D341Med (cell line): ENCODE measurements at regions not wholly inside any gene's neighbourhood (a gene's known extent, or its start where the extent isn't known, plus 50 kb on each side); places are given as distances from the start of the nearest gene placed in this dataset.

Source experiments
- DNase-seq: peaks from one replicate; pipeline ENCODE4 v3.0.0; 2012; ENCODE audit warnings: low spot score

DNA sequence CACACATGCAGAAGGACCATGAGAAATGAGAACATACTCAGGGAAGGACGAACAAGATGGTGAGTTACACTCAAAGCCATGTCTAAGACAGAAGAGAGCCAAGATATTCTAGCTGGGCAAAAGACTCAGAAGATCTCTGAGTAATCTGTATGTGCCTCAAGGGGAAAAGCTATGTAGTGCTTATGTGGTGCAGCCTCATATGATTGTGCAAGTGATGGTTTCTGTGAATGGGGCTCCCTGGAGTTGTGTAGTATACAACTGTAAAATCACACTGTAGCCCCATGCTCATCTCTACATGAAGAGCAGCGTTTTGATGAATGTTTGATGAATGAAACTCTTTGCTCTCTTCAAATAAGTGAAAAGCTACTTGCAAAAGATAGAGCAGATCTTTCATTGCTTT is 57.5 kb downstream of the OSR1 start:
- DNase-seq, result no peak

DNA sequence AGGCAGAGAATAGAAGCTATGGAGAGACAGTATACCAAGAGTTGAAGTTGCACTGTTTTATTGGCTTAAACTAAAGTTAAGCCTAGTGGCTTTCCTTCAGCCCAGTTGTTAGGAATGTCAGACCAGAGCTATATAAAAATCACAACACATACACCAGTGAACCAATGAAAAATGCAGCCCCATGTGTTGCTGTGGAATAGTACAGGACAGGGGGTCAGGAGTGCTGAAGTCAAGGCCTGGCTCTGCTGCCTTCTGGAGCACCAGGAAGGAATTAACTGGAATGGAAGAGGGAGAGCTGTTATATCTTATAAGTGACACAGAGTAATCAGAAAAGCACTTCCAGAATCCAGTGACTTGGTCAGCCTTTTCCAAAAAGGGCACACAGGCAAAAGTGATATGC is 58.9 kb downstream of the OSR1 start:
- DNase-seq, result no peak

DNA sequence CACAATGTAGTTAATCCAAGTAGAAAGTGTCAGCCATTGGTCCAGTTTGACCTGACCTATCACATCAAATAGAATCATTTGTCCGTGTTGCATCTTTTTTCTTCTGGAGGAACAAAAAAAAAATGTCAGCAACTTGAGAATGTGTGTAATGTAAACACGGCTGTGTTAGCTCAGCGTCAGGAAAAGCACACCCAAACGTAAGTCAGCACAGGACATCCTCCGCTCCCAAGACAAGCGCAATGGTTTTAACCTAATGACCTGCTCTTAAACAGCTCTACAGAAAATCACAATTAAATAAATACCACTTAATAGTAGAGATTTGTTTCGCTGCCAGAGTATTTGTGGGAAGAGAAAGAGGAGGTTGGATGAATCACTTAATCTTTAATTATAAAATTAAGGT is 59.4 kb downstream of the OSR1 start:
- DNase-seq, result no peak

DNA sequence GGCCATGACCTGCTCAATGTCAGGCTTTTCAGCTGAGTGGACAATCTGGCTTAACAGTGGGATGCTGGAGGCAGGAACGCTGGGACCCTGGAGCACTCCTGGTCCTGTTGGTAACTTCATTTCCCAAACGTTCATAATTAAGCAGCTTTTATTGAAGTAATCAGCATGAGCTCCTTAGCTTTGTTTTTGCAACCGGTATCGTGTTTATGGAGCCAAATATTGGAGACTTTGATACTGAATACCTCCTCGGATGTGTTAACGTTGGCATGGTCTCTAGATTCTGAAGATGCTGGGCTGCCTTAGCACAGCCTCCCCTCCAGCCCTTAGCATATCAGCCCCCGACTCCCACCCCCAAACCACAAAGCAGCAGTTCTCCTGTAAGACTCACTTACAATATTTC is 60.7 kb downstream of the OSR1 start:
- DNase-seq, result no peak

DNA sequence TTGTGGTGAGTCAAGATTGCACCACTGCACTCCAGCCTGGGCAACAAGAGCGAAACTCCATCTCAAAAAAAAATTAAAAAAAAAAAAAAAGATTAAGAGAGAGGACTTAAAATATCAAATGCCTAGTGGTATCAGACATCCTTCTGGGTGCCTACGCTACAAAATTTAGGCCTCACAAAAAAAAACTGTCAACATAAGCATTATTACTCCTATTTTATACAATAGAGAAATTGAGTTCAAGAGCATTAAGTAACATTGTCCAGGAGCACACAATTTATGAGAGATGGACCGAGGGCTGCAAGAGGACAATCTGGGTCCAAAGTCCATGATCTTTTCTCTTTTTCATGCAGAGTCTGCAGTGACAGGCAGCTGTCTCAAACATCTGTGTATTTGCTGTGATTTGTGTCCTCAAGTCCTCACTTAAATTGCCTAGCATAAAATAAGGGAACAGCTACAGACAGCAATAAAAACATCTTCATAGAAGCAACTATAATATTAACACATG is 62.4 kb downstream of the OSR1 start:
- DNase-seq, result no peak

DNA sequence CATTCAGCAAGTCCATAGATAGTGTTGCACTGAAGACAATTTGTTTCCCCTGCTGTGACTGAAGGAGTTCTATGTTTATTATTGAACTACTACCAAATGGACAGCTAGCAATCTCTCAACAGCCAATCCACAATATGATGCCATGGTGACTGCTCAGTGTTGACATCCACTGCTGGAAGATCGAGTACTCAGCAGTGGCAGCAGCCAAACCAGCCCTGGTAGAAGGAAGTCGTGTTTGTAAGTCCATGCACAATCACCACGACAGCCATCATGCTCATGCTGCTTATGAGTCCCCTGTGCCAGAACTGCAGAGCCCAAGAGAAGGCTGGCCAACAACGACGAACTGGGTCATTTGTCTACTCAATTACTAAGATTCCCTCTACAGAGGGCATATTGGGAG is 66.4 kb downstream of the OSR1 start:
- no peak for DNase-seq

DNA sequence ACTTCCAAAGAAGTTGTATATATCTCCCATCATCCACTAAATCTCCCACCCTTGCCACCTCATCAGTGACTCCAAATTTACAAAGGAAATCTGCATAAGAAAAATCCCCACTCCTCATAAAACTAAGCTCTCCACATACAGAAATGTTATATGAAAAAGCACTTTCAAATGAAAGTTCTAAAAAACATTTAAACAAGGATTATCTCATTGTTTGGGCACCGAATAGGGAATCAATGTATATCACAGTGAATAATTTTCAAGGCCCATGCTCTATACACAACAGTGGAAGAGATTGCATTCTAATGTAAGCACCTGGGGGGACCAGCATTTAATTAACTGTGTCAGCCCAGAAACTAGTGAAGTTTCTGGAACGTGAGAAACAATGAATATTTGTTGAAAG is 70.1 kb downstream of the OSR1 start:
- no peak for DNase-seq

DNA sequence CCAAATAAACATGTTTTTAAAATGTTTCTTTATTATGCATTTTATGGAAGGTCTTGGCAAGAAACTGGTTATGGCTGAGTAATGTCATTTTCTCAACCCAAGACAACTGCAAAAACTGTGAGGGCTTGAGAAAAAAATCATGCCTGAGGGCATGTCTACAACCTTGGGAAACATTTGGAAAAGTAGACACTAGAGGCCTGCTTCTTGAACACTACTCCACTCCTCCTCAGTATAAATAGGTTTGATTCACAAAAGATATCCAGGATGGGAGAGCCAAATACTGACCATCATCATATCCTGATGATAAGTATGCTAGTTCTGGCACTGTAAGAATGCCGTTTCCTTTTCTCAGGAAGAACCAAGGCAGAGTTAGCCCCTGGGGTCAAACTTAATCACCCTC is 71.1 kb downstream of the OSR1 start:
- DNase-seq, result no peak

DNA sequence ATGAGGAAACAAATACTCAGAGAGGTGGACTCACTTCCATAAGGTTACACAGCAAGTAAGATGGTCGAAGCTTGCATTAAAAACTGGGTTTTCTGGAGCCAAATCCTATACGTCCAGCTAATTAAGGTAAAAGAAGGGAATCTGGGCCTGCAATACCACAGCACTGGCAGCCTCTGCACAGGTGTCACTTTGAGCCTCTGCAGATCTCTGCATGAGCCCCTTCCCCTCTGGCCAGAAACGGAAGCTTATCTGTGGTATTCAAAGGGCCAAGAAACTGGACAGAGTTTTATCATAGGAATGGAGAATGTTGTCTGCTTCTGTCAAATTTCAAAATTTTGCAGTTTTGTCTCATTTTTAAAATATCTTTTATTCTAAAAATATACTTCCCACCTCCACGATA is 76.1 kb downstream of the OSR1 start:
- DNase-seq, result no peak

DNA sequence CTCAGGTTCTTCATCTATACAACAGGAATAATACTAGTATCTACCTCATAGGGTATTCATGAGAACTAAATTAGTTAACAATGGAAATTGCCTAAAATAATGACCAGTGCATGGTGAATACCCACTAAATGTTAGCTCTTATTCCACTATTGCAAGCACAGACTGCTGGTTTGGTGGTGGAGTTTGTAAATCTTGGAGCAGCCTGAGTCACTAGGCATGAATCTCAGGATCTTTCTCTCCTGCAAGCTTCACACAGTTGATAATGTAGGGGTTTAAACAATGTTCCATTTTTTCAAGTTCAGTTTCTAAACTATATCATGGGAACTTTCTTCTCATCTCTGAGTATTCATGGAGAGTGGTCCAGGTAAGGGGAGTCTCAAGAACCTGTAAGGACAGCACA is 84.0 kb downstream of the OSR1 start:
- no peak for DNase-seq

DNA sequence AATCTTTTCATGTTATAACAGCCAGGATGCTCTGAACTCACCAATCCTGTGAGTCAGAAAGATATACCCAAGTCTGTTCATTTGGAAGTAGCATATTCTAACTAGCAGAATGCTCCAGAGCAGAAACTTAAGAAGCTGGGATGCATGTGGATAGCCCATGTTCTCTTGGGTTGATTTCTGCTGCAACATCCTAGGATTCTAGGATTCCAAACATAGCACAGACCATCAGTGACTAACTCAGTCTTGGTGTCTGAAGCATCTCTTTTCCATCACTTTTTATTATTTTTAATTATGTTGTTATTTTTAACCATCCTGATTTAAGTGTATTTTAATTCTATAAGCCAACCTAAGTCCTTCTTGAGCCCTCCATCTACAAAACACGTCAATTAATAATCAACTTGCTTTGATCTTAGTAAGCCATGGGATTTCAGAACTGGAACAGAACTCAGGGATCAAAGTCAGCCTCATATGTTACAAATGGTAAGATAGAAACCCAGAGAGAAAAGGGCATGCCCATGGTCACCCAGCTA is 85.4 kb downstream of the OSR1 start:
- no peak for DNase-seq

DNA sequence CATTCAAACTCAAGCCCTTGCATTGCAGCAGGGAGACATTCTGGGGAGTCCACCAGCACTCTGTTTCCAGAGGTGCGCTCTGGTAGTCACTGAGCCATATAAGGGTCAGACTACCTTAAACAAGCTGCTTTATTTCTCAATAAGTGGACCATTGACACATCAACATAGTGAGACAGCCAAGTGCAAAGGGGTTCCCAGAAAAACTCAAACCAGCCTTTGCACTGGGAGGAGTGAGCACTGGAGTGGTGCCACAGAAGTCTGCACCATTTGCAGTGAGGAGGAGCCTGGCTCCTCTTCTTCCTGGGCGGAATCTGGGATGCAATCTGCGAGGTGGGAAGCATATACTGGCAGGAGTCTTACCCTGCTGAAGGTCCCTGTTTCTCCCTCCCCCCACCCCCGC is 86.4 kb downstream of the OSR1 start:
- DNase-seq, result no peak

DNA sequence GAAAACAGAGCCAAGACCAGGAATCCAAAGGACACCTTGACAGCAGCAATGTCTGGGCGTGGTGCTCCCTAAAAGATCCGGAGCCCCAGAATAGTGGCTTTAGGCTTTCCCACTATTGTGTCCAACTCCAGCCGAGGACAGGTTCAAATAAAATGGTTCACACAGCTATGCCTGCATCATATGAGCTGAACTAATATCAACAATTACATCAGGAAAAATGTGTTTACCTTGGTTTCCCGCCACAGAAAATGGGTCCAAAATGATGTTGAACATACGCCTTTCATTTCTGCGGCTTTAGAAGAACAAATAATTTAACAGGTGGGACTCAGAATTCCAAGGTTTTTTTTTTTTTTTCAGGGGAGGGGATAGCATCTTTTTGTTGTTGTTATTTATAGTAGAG is 93.6 kb downstream of the OSR1 start:
- no peak for DNase-seq

DNA sequence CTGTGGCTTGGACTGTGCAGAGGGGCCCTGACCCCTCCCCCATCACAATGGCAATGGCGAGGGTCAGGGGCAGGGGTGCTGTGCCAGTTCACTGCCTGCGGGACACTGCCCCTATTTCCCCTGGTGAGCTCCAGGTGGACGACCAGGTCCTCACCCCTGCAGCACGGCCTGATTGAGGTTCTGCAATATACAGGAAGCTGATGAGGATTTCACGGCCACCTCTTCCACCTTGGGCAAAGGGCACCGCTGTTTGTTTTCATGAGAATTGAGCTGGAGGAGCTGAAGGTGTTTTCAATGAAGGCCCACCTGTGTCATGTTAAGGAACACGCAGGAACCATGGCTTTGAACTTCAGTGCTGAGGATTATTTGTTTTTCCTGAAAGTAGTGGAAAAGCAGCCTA is 96.3 kb downstream of the OSR1 start:
- DNase-seq, result no peak

DNA sequence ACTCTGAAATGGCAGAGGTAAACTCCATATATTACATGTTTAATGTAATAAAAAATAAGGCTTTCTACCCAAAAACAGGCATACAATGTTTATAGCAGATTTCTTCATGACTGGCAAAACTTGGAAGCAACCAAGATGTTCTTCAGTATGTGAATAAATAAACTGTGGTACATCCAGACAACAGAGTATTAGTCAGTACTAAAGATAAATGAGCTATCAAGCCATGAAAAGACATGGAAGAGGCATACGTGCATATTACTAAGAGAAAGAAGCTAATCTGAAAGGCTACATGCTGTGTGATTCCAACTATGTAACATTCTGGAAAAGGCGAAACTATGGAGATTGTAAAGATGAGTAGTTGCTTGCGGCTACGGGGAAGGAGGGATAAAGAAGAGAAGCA is 97.4 kb downstream of the OSR1 start:
- no peak for DNase-seq

DNA sequence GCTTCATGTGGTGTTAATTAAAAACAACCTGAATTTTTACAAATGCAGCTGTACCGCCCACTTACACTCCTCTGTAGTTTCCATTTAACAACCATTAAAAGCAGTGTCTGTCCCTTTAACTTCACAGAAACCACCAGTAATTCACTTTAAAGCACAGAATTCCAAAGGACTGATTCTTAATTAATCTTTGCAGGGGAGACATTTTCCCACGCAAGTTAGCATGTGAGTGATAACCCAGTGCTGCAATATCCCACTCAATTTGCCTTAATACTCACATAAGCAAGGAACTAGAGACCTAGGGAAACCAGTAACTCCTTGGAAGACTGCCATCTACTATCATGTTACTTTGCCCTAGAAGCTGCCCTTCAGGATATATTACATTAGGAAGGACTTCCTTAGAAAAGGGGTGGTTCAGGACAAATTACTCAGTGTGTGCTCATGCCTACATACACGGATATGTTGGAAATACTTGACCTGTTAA is 102.3 kb downstream of the OSR1 start:
- DNase-seq, result no peak

DNA sequence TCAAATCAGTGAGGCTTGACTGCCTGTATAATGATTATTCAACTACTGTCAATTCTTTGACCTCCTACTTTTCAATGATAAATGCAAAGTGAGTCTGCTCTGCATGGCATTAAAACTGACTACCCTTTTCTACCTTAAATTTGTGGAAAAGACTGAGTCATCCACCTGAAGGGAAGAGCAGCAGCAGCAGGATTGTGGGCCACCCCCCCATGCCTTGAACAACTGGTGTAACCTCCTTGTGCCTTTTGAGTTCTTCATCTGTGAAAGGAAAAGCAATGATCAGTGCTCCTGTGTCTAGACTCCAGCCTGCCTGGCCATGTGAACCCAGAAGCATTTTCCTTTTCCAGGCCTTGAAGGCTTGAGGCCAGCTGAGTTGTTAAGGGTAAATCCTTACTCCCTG is 102.9 kb downstream of the OSR1 start:
- no peak for DNase-seq

DNA sequence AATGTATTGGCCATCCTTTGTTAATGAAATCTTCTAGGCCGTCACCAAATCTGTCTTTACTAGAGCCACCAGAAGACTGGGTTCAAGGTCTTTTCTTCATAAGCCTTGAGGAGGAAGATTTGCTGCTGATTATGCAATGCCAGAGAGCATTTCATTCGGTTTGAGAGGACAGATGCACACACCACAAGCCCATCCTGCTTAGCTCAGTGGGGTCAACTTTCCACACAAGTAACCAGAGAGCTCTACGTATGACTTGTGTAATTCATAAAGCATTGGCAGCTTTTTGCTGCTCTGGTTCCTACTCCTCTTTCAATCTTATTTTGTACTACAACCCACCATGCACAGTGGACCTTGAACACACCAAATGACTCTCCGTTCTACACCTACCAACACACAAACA is 106.9 kb downstream of the OSR1 start:
- DNase-seq, result no peak

DNA sequence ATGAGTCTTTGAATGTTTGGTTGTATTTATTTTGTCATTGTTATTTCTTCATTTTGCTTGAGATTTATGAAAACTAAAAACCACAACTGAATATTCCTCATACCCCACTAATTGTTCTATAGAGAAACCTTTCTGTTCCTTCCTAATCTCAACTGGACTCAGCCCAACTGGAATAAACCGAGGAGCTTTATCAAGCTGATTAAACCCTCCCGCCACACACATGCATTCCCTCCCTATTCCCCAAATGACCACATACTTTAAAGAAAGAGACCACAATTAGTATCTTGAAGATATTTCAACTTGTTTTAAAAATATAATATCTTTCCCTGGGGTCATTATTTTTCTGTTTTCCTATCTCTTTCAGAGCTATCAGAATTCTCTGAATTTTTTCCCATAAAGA is 107.5 kb downstream of the OSR1 start:
- DNase-seq, result no peak

DNA sequence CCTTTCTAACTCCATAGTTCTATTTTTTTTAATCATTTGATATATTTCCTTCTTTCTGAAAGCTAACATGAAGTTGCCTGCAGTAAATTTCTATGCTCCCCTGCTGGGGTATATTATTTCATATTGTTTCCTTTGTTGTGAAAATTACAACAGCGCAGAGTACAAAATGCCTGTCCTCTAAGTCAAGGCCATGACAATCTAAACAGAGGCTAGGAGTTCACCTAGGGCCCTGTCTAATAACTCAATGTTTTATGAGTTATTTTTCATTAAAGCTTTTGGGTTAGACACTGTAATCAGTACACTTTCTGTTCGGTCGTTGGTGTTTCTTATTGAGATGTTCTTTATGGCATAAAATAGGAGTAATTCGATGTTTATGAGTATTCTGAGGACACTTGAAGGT is 111.2 kb downstream of the OSR1 start:
- no peak for DNase-seq

DNA sequence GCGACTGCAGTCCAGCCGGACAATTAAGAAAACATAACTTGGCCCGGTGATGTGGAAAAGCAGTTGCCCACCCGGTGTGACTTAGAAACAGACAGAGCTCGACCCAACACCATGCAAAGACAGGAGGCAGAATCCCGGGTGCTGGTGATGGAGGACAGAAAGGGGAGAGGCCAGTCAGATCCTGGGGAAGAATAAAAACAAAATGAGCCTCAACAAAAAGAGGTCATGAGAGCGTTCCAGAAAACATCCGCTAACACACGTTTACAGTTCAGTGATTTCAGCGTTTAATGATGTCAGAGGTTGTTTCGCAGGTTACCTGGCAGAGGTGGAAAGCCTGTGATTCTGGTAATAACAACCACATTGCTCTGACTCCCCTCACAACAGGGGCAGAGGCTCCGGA is 111.9 kb downstream of the OSR1 start:
- no peak for DNase-seq

DNA sequence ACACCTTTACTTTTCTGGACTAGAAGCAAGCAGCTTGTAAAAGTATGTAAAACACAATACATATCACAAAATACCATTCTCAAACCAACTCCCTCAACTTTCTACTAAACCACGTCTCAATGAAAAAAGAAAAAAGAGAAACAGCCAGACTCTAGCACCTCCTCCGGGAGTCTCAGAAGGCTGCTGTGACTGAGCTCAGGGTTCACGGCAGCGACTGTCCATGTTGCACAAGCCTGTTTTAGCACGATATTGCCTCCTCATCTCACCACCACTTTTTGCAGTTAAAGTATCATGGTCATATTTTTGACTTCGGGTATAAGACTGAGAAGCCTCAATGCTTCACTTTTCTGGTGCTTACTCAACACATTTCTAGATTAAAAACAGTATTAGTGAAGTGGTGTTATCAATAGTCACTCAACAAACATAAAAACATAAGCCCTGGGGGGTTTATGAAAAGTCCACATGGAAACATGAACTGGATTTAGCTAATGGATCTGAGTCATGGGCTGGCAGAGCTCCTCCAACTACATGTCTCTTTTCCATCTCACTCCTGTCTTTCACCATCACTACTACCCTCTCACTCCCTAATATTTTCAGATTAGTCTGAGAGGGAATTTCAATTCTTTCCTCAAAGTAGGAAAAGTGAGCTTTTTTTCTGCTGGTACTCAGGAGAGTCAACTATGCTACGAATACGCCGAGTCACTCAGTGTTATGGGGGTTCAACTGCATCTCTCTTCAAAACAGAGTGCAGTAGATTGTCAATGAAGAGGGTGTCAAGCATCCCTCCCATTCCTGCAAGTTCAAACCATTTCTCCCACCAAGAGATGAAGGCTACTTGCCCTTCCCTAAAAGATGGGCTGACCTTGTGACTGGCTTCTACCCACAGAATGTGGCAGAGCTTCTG is 113.7 kb downstream of the OSR1 start:
- no peak for DNase-seq

DNA sequence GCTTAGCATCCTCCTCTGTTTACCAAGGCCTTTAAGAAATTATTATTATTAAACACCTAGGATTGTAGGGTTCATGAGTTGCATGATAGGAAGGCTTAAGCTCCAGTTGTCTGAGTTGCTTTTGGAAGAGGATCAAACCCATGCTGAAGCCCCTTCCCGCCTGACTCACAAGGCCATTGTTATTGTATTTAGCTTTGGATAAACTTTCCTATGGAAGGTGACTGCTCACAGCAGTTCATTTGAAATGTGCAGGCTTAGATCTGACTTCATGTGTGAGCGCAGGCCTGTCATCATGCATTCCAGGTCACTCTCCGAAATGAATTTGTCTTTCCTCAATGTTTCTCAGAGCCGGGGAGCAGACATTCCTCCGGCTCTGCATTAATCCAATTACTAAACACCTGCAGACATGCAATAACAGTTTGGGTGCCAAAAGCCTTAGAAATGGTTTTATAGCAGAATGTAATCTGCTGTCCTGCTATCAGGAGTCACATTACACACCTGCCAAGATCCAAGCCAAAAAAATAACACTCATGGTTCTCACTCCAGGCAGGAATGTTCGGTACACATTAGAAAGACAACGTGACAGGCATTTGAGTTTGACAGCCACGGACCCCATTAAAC is 119.9 kb downstream of the OSR1 start:
- DNase-seq, result no peak
